H9 (cell line): ENCODE measurements at regions not wholly inside any gene's neighbourhood (a gene's known extent, or its start where the extent isn't known, plus 50 kb on each side); places are given as distances from the start of the nearest gene placed in this dataset.

ENCODE experiments used
- DNase-seq: peaks from one replicate; pipeline ENCODE4 v3.0.0-alpha.2; 2017
- H2AFZ ChIP-seq: one replicate; pipeline ENCODE4 v1.6.1; 2013; ENCODE audit warnings: mild to moderate bottlenecking, low read length, control low read depth, moderate library complexity
- H2AK5ac ChIP-seq: 2 replicates; pipeline ENCODE4 v1.6.1; 2013; ENCODE audit warnings: low read length, control low read depth, mixed read lengths; ENCODE audit not compliant: insufficient read length
- H2BK120ac ChIP-seq: one replicate; pipeline ENCODE4 v1.6.1; 2013; ENCODE audit warnings: low read depth, mild to moderate bottlenecking, low read length, control low read depth, inconsistent platforms; ENCODE audit not compliant: poor library complexity, severe bottlenecking
- H2BK12ac ChIP-seq: 2 replicates; pipeline ENCODE4 v1.6.1; 2013; ENCODE audit warnings: low read length, control low read depth, mixed read lengths, low read depth; ENCODE audit not compliant: insufficient read length
- H2BK15ac ChIP-seq: 2 replicates; pipeline ENCODE4 v1.6.1; 2013; ENCODE audit warnings: low read depth, low read length, control low read depth
- H2BK20ac ChIP-seq: one replicate; pipeline ENCODE4 v1.6.1; 2013; ENCODE audit warnings: low read depth, mild to moderate bottlenecking, low read length, control low read depth, inconsistent platforms; ENCODE audit not compliant: poor library complexity, severe bottlenecking
- H2BK5ac ChIP-seq: 2 replicates; pipeline ENCODE4 v1.6.1; 2013; ENCODE audit warnings: low read length, control low read depth, mixed read lengths; ENCODE audit not compliant: insufficient read length
- H3K14ac ChIP-seq: 2 replicates; pipeline ENCODE4 v1.6.1; 2013; ENCODE audit warnings: low read length, control low read depth; ENCODE audit not compliant: insufficient read depth
- H3K18ac ChIP-seq: 2 replicates; pipeline ENCODE4 v1.6.1; 2013; ENCODE audit warnings: low read depth, mild to moderate bottlenecking, mixed read lengths, low read length, control low read depth; ENCODE audit not compliant: insufficient read length
- H3K23ac ChIP-seq: 2 replicates; pipeline ENCODE4 v1.6.1; 2013; ENCODE audit warnings: low read length, control low read depth, mixed read lengths, low read depth; ENCODE audit not compliant: insufficient read length
- H3K23me2 ChIP-seq: 2 replicates; pipeline ENCODE4 v1.6.1; 2013; ENCODE audit warnings: low read depth, mild to moderate bottlenecking, mixed read lengths, low read length, control low read depth; ENCODE audit not compliant: insufficient read length, poor library complexity, severe bottlenecking
- H3K27ac ChIP-seq: 2 replicates; pipeline ENCODE4 v1.5.1; 2013; ENCODE audit warnings: low read length, control low read depth, mixed read lengths, low read depth; ENCODE audit not compliant: insufficient read length
- H3K27me3 ChIP-seq: 2 replicates; pipeline ENCODE4 v1.6.1; 2013; ENCODE audit warnings: low read length, control low read depth, inconsistent platforms; ENCODE audit not compliant: insufficient read depth
- H3K4ac ChIP-seq: 2 replicates; pipeline ENCODE4 v1.6.1; 2013; ENCODE audit warnings: low read depth, mild to moderate bottlenecking, control low read depth, inconsistent platforms, low read length, moderate library complexity
- H3K4me1 ChIP-seq: 2 replicates; pipeline ENCODE4 v1.6.1; 2013; ENCODE audit warnings: low read length, control low read depth, inconsistent platforms; ENCODE audit not compliant: insufficient read depth
- H3K4me2 ChIP-seq: 2 replicates; pipeline ENCODE4 v1.6.1; 2013; ENCODE audit warnings: low read length, control low read depth, mixed read lengths; ENCODE audit not compliant: insufficient read length, insufficient read depth
- H3K56ac ChIP-seq: 2 replicates; pipeline ENCODE4 v1.6.1; 2013; ENCODE audit warnings: low read depth, mild to moderate bottlenecking, mixed read lengths, low read length, control low read depth; ENCODE audit not compliant: insufficient read length
- H3K79me1 ChIP-seq: 2 replicates; pipeline ENCODE4 v1.6.1; 2013; ENCODE audit warnings: low read depth, mild to moderate bottlenecking, moderate library complexity, low read length, control low read depth, inconsistent platforms; ENCODE audit not compliant: insufficient read depth, poor library complexity, severe bottlenecking
- H3K79me2 ChIP-seq: 2 replicates; pipeline ENCODE4 v1.6.1; 2013; ENCODE audit warnings: low read length, control low read depth, inconsistent platforms; ENCODE audit not compliant: insufficient read depth
- H3K9ac ChIP-seq: 2 replicates; pipeline ENCODE4 v1.6.1; 2013; ENCODE audit warnings: low read length, control low read depth, mixed read lengths; ENCODE audit not compliant: insufficient read length; ENCODE audit errors: extremely low read depth
- H3K9me3 ChIP-seq: one replicate; pipeline ENCODE4 v1.6.1; 2013; ENCODE audit warnings: low read depth, low read length, inconsistent platforms; ENCODE audit not compliant: control insufficient read depth
- H3T11ph ChIP-seq: one replicate; pipeline ENCODE4 v1.6.1; 2013; ENCODE audit warnings: mild to moderate bottlenecking, low read length, control low read depth, inconsistent platforms
- H4K20me1 ChIP-seq: one replicate; pipeline ENCODE4 v1.6.1; 2013; ENCODE audit not compliant: control insufficient read depth, insufficient read length, insufficient read depth
- H4K5ac ChIP-seq: 2 replicates; pipeline ENCODE4 v1.6.1; 2013; ENCODE audit warnings: low read depth, mild to moderate bottlenecking, mixed read lengths, low read length, control low read depth; ENCODE audit not compliant: insufficient read length
- H4K8ac ChIP-seq: replicated peaks from 2 replicates; pipeline ENCODE4 v1.6.1; 2013; ENCODE audit warnings: low read length, control low read depth, mixed read lengths, low read depth; ENCODE audit not compliant: insufficient read length
- H4K91ac ChIP-seq: 2 replicates; pipeline ENCODE4 v1.6.1; 2013; ENCODE audit warnings: low read depth, mild to moderate bottlenecking, moderate library complexity, mixed read lengths, low read length, control low read depth; ENCODE audit not compliant: insufficient read length
- H3K27ac Mint-ChIP-seq, 3 experiments: 2 replicates in 2 of 3; 3 replicates in 1 of 3; pipeline ENCODE4 v1.8.0; 2020 to 2021; ENCODE audit warnings: mixed read lengths in 3 of 3, mild to moderate bottlenecking in 1 of 3, moderate library complexity in 1 of 3
- H3K27me3 Mint-ChIP-seq: 2 replicates; pipeline ENCODE4 v1.8.0; 2021; ENCODE audit warnings: low read depth, mild to moderate bottlenecking, moderate library complexity, mixed read lengths
- H3K36me3 Mint-ChIP-seq, 3 experiments: 2 replicates in 2 of 3; 3 replicates in 1 of 3; pipeline ENCODE4 v1.8.0; 2020 to 2021; ENCODE audit warnings: low read depth in 3 of 3, mixed read lengths in 3 of 3; ENCODE audit not compliant: insufficient read depth in 1 of 3
- H3K4me1 Mint-ChIP-seq, 2 experiments: 2 replicates each; pipeline ENCODE4 v1.8.0; 2020; ENCODE audit warnings: mixed read lengths in 2 of 2
- H3K4me3 Mint-ChIP-seq, 2 experiments: 2 replicates in 1 of 2; 3 replicates in 1 of 2; pipeline ENCODE4 v1.8.0; 2020 to 2021; ENCODE audit warnings: mild to moderate bottlenecking in 2 of 2, mixed read lengths in 2 of 2, moderate library complexity in 1 of 2
- H3K9me3 Mint-ChIP-seq, 2 experiments: 2 replicates in 1 of 2; 3 replicates in 1 of 2; pipeline ENCODE4 v1.8.0; 2020; ENCODE audit warnings: mild to moderate bottlenecking in 2 of 2, mixed read lengths in 2 of 2, moderate library complexity in 1 of 2
- CTCF ChIP-seq: fragments of 200-600 bp; sonication (generic); conservative IDR thresholded peaks from 3 replicates; pipeline ENCODE4 v1.8.0; 2021; ENCODE audit warnings: antibody characterized with exemption, mild to moderate bottlenecking
- WGBS: extraction: QIAGEN DNeasy Blood & Tissue Kit; methylation state at CpG from one replicate; pipeline ENCODE4 v1.1.7; 2013; ENCODE audit warnings: missing lambda C conversion rate, low lambda C conversion rate, mixed read lengths; ENCODE audit not compliant: insufficient read length; ENCODE audit errors: extremely low coverage; 5-methylcytosine and 5-hydroxymethylcytosine counted together

GRCh38 chr10:78755063-78755701, 313.6 kb upstream of the ZMIZ1 start:
- peaks cover 34 to 37% of the 10 kb centered on the region in 2 experiments for H3K4me1 Mint-ChIP-seq
- no peak for TF ChIP-seq CTCF

More at GRCh38 chr10:78755063-78755701, 313.6 kb upstream of the ZMIZ1 start:
- H3K18ac ChIP-seq = no peak overlapping the region
- H2BK20ac ChIP-seq = no peak overlapping the region
- H4K20me1 ChIP-seq = no peaks in the 10 kb centered on the region
- no peak overlapping the region for H3K4ac ChIP-seq
- no peak overlapping the region for H4K5ac ChIP-seq
- H2BK12ac ChIP-seq = no peak overlapping the region
- no peaks in the 10 kb centered on the region for H3K9me3 ChIP-seq
- no peak for DNase-seq
- H3K9ac ChIP-seq = no peak overlapping the region
- H2AK5ac ChIP-seq = no peak overlapping the region
- H4K8ac ChIP-seq = no peak overlapping the region
- H3K27ac ChIP-seq = no peak overlapping the region
- no peaks in the 10 kb centered on the region for H3K4me1 ChIP-seq
- H3K79me2 ChIP-seq = no peaks in the 10 kb centered on the region
- H2BK15ac ChIP-seq = no peak overlapping the region
- Mint-ChIP-seq H3K9me3 (no peaks in the 10 kb centered on the region), H3K27ac (no peak overlapping the region), H3K27me3 (peaks cover 30% of the 10 kb centered on the region), H3K4me3 (no peak overlapping the region; a peak in 1 of 5 replicates), H3K36me3 (no peaks in the 10 kb centered on the region)
- no peak overlapping the region for H3T11ph ChIP-seq
- no peaks in the 10 kb centered on the region; the same call in 1 of the 2 replicates for H3K27me3 ChIP-seq
- H3K23ac ChIP-seq = no peak overlapping the region
- H3K14ac ChIP-seq = no peak overlapping the region
- no peak overlapping the region for H2BK120ac ChIP-seq
- H3K79me1 ChIP-seq = no peaks in the 10 kb centered on the region
- no peak overlapping the region for H3K56ac ChIP-seq
- H3K23me2 ChIP-seq = no peaks in the 10 kb centered on the region
- no CpG with 5 or more reads among the region's 12 CpGs for WGBS
- no peak overlapping the region for H2AFZ ChIP-seq
- no peak overlapping the region for H2BK5ac ChIP-seq
- H4K91ac ChIP-seq = no peak overlapping the region
- no peak overlapping the region for H3K4me2 ChIP-seq
